Activated CD8-positive, alpha-beta T cell treated with anti-CD3 and anti-CD28 coated beads for 36 hours (primary cell): ENCODE measurements at regions not wholly inside any gene's neighbourhood (a gene's known extent, or its start where the extent isn't known, plus 50 kb on each side); places are given as distances from the start of the nearest gene placed in this dataset.

Experiments used
- ATAC-seq: fragments of 200-7000 bp; cut with Tn5 transposase; one replicate; pipeline ENCODE4 v1.10.0; 2021; ENCODE audit warnings: mild to moderate bottlenecking, moderate library complexity
- CTCF ChIA-PET: fragments of 350-600 bp; sonication (Branson Sonifier 250); formaldehyde crosslinking; loops from one replicate; lab custom pipeline; 2021; ENCODE audit warnings: antibody characterized with exemption; lab: Charles Lee
- POLR2A ChIA-PET: fragments of 350-600 bp; sonication (Branson Sonifier 250); formaldehyde crosslinking; loops from one replicate; lab custom pipeline; 2021; ENCODE audit warnings: antibody characterized with exemption; lab: Charles Lee
- DNase-seq: peaks from one replicate; pipeline ENCODE4 v3.0.0-alpha.2; 2020
- H3K27ac Mint-ChIP-seq: one replicate; pipeline ENCODE4 v1.8.0; 2021; ENCODE audit warnings: mild to moderate bottlenecking, mixed read lengths
- H3K27me3 Mint-ChIP-seq: one replicate; pipeline ENCODE4 v1.8.0; 2021; ENCODE audit warnings: mixed read lengths
- H3K36me3 Mint-ChIP-seq: one replicate; pipeline ENCODE4 v1.8.0; 2021; ENCODE audit warnings: low read depth, mixed read lengths
- H3K4me1 Mint-ChIP-seq: one replicate; pipeline ENCODE4 v1.8.0; 2021; ENCODE audit warnings: low read depth, mixed read lengths
- H3K4me3 Mint-ChIP-seq: one replicate; pipeline ENCODE4 v1.8.0; 2021; ENCODE audit warnings: mild to moderate bottlenecking, moderate library complexity, mixed read lengths
- H3K9me3 Mint-ChIP-seq: one replicate; pipeline ENCODE4 v1.8.0; 2021; ENCODE audit warnings: mixed read lengths
- intact Hi-C: fragments of 100-400 bp; cut with micrococcal nuclease; formaldehyde crosslinking; loops from one replicate; pipeline ENCODE4 v1.10.0; 2022
- TF ChIP-seq, protein P1 (sequence below): fragments of 200-600 bp; IDR thresholded peaks from one replicate; pipeline ENCODE4 v1.8.0; 2022; ENCODE audit warnings: antibody characterized with exemption, mild to moderate bottlenecking

- DNase-seq (no peak), ATAC-seq (no peak)
- Mint-ChIP-seq H3K27ac (no peak overlapping the region), H3K4me3 (no peak overlapping the region), H3K9me3 (no peaks in the 10 kb centered on the region), H3K36me3 (no peaks in the 10 kb centered on the region), H3K27me3 (peaks cover 2% of the 10 kb centered on the region), H3K4me1 (no peaks in the 10 kb centered on the region)
- ChIA-PET CTCF (no interaction called here), POLR2A (no interaction called here)
- intact Hi-C loops: no loop called here
- TF ChIP-seq, protein P1, sequence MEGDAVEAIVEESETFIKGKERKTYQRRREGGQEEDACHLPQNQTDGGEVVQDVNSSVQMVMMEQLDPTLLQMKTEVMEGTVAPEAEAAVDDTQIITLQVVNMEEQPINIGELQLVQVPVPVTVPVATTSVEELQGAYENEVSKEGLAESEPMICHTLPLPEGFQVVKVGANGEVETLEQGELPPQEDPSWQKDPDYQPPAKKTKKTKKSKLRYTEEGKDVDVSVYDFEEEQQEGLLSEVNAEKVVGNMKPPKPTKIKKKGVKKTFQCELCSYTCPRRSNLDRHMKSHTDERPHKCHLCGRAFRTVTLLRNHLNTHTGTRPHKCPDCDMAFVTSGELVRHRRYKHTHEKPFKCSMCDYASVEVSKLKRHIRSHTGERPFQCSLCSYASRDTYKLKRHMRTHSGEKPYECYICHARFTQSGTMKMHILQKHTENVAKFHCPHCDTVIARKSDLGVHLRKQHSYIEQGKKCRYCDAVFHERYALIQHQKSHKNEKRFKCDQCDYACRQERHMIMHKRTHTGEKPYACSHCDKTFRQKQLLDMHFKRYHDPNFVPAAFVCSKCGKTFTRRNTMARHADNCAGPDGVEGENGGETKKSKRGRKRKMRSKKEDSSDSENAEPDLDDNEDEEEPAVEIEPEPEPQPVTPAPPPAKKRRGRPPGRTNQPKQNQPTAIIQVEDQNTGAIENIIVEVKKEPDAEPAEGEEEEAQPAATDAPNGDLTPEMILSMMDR: no peak
These were observed 521.6 kb downstream of the PLPP3 start for GRCh38 chr1:56057466-56058405.

DNA sequence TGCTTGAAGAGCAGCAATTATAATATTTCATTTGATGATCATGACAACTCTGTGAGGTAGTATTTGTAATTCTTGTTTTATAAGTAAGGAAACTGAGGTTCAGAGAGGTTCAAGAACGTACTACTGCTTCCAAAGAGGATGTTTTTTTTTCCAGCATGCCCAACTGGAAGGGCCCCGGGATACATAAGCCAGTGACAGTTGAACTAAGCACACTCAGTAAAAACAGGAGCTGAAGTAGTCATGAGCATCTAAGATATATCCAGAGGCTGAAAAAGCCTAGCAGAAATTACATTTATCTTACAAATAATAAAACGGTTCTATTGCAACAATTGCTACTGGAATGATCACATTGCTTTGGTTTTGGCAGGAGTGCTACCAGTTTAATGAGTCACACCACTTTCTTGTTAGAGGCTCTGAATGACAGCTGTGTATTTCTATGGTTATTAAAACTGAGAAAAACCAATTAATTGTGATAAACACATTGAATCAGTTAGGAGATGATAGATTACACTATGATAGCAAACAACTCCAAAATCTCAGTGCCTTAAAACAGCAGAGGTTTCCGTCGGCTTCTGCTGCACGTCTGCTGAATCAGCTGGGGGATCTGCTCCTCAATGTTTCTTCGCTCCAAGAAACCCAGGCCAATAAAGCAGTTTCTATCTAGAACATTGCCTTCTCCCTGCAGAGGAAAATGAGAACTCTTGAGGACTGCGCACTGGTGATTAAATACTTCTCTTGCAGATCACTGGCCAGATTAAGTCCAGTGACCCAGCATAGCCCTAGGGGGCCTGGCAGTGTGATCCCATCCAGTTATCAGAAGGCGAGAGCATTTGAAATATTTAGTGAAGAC lies 522.7 kb downstream of the PLPP3 start:
- H3K27ac Mint-ChIP-seq: no peak overlapping the region
- H3K4me3 Mint-ChIP-seq: no peak overlapping the region
- ChIA-PET CTCF (no interaction called here), POLR2A (no interaction called here)
- H3K36me3 Mint-ChIP-seq: no peaks in the 10 kb centered on the region
- no peaks in the 10 kb centered on the region for H3K4me1 Mint-ChIP-seq
- no peaks in the 10 kb centered on the region for H3K9me3 Mint-ChIP-seq
- TF ChIP-seq, protein P1: no peak
- intact Hi-C loops: no loop called here
- DNase-seq (no peak), ATAC-seq (no peak)
- H3K27me3 Mint-ChIP-seq: peaks cover 2% of the 10 kb centered on the region

DNA sequence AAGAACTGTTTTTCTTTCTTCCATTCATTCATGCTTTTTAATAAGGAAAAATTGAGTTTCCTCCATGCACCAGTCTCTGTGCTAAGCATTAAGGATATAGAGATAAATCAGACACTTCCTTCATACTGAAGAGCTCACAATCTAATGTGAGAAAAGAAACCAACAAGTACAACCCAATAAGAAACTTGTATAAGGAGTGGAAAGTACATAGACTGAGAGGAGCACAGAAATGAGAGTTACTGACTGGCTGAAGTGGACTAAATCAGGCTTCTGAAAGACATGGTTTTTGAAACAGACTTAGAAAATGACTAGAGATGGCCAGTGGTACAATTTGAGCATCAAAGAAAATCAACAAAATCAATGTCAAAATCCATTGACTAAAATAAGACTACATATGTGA lies 524.4 kb downstream of the PLPP3 start:
- H3K4me1 Mint-ChIP-seq: no peaks in the 10 kb centered on the region
- no peak for DNase-seq
- peaks cover 4% of the 10 kb centered on the region for H3K9me3 Mint-ChIP-seq
- CTCF ChIA-PET: no interaction called here
- no peak overlapping the region for H3K27ac Mint-ChIP-seq
- POLR2A ChIA-PET: no interaction called here
- no peak for ATAC-seq
- no peaks in the 10 kb centered on the region for H3K36me3 Mint-ChIP-seq
- peaks cover 2% of the 10 kb centered on the region for H3K27me3 Mint-ChIP-seq
- intact Hi-C loops: no loop called here
- TF ChIP-seq, protein P1: no peak
- H3K4me3 Mint-ChIP-seq: no peak overlapping the region

- Mint-ChIP-seq H3K9me3 (peaks cover 4% of the 10 kb centered on the region), H3K27ac (no peak overlapping the region), H3K36me3 (no peaks in the 10 kb centered on the region), H3K4me3 (no peak overlapping the region), H3K27me3 (peaks cover 2% of the 10 kb centered on the region), H3K4me1 (no peaks in the 10 kb centered on the region)
- intact Hi-C loops: no loop called here
- CTCF ChIA-PET: no interaction called here
- no peak for ATAC-seq
- POLR2A ChIA-PET: no interaction called here
- DNase-seq: no peak
- TF ChIP-seq, protein P1: no peak
These were observed 527.3 kb downstream of the PLPP3 start for GRCh38 chr1:56052041-56052440.

- ATAC-seq (no peak), DNase-seq (no peak)
- POLR2A ChIA-PET: no interaction called here
- Mint-ChIP-seq H3K27me3 (peaks cover 2% of the 10 kb centered on the region), H3K36me3 (no peaks in the 10 kb centered on the region), H3K4me1 (no peaks in the 10 kb centered on the region), H3K4me3 (no peak overlapping the region), H3K9me3 (peaks cover 4% of the 10 kb centered on the region), H3K27ac (no peak overlapping the region)
- CTCF ChIA-PET: no interaction called here
- intact Hi-C loops: no loop called here
- TF ChIP-seq, protein P1: no peak
These were observed 528.5 kb downstream of the PLPP3 start for GRCh38 chr1:56050911-56051310.
